ENCODE measurements at regions not wholly inside any gene's neighbourhood (a gene's known extent, or its start where the extent isn't known, plus 50 kb on each side); places are given as distances from the start of the nearest gene placed in this dataset.

DNA sequence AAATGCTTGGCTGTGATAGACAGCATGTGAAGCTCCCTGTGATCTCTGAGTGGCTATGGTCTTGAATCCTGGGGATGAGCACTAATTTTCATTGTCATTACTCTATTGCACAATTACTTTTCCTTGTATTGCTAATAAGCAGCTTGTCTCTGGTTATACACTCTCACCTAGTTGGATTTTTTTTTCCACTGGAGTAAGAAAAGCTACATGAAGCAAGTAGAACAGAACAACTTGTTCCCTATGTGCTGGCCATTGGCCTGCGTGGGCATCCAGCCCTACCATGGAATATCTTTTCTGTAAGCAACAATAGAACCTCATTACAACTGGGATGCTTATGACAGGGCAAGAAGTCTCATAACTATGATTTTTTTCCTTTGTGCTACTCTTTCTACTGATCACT lies 807.4 kb downstream of the TNS3 start:
- Histone ChIP-seq H3K27ac (peak overlapping the region; percentile 41 to 80 (median 67)), H3K36me3 (no peaks in the 10 kb centered on the region), H3K27me3 (no peaks in the 10 kb centered on the region), H3K4me3 (no peak overlapping the region), H3K9me3 (no peaks in the 10 kb centered on the region), H3K4me1 (peaks cover 18 to 43% of the 10 kb centered on the region in 2 donors)
- in situ Hi-C loops (cut with MboI; ENCODE audit: low sequenced_read_pairs in 4 of 4) (no loop called here), intact Hi-C loops (cut with DNase I; ENCODE audit: low total_unique reads) (loop anchor here (10.0 kb wide), 2 partner anchors 310 to 480 kb away; no protein-coding TSS in a partner anchor)
- DNase-seq = peak; percentile 45 to 76
- ATAC-seq = peak; percentile 96
- no peak for TF ChIP-seq POLR2A (IDR thresholded peaks at IDR 0.05)
- TF ChIP-seq, protein P1, sequence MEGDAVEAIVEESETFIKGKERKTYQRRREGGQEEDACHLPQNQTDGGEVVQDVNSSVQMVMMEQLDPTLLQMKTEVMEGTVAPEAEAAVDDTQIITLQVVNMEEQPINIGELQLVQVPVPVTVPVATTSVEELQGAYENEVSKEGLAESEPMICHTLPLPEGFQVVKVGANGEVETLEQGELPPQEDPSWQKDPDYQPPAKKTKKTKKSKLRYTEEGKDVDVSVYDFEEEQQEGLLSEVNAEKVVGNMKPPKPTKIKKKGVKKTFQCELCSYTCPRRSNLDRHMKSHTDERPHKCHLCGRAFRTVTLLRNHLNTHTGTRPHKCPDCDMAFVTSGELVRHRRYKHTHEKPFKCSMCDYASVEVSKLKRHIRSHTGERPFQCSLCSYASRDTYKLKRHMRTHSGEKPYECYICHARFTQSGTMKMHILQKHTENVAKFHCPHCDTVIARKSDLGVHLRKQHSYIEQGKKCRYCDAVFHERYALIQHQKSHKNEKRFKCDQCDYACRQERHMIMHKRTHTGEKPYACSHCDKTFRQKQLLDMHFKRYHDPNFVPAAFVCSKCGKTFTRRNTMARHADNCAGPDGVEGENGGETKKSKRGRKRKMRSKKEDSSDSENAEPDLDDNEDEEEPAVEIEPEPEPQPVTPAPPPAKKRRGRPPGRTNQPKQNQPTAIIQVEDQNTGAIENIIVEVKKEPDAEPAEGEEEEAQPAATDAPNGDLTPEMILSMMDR (IDR thresholded peaks at IDR 0.05 in 4 of 5, conservative IDR thresholded peaks at IDR 0.05 in 1 of 5) = no peak

DNA sequence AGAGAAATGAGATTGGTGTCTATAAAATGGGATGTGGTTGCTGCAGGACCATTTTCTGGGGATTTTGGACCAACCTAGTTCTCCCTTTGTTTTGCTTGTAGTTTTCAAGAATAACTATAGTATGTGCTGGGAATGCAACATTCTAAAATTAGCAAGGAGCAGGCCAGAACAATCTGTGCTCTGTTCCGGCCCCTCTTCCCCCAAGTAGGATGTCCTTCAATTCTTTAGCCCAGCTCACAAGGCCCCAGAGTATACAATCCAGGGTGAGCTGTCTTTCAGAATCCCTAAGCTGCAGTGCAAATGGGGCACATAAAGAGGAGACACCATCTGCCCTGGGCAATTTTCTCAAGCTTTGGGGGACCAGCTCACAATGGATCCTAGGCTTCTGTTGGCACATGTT lies 809.1 kb downstream of the TNS3 start:
- Histone ChIP-seq H3K36me3 (no peaks in the 10 kb centered on the region), H3K4me3 (no peak overlapping the region), H3K4me1 (peaks cover 18 to 43% of the 10 kb centered on the region in 2 donors), H3K27me3 (no peaks in the 10 kb centered on the region), H3K27ac (peak overlapping the region; percentile 16 to 80 (median 64)), H3K9me3 (no peaks in the 10 kb centered on the region)
- TF ChIP-seq, protein P1 (IDR thresholded peaks at IDR 0.05 in 4 of 5, conservative IDR thresholded peaks at IDR 0.05 in 1 of 5) = no peak
- no peak for TF ChIP-seq POLR2A (IDR thresholded peaks at IDR 0.05)
- DNase-seq = no peak
- in situ Hi-C loops (cut with MboI; ENCODE audit: low sequenced_read_pairs in 4 of 4) (no loop called here), intact Hi-C loops (cut with DNase I; ENCODE audit: low total_unique reads) (loop anchor here (10.0 kb wide), 2 partner anchors 312 to 482 kb away; no protein-coding TSS in a partner anchor)
- ATAC-seq = peak; percentile 37 to 51

DNA sequence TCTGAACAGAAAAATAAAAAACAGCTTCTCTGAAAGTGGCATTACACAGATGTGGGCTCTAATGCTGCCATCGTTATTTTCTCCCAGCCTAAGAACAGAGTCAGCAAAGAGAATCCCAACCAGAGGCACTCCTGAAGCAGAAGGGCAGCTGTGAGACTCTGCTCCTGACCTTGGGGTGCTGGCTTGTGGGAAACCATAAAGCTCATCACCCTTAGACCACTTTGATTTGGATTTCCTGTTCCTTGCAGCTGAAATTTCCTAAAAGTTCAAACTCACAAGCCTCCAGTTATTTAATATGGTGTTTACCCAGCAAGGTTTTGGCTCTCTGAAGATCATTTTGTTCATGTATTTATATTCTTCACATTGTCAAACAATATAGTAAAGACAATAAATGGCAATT lies 814.8 kb downstream of the TNS3 start:
- TF ChIP-seq POLR2A (IDR thresholded peaks at IDR 0.05) = no peak
- TF ChIP-seq, protein P1 (IDR thresholded peaks at IDR 0.05 in 4 of 5, conservative IDR thresholded peaks at IDR 0.05 in 1 of 5) = no peak
- intact Hi-C loops (cut with DNase I; ENCODE audit: low total_unique reads) = no loop called here
- ATAC-seq = no peak
- Histone ChIP-seq H3K27ac (no peak overlapping the region), H3K4me3 (no peak overlapping the region), H3K4me1 (peaks cover 0 to 18% of the 10 kb centered on the region in 2 donors), H3K27me3 (no peaks in the 10 kb centered on the region), H3K36me3 (no peaks in the 10 kb centered on the region), H3K9me3 (no peaks in the 10 kb centered on the region)
- in situ Hi-C loops (cut with MboI; ENCODE audit: low sequenced_read_pairs in 4 of 4) = no loop called here
- DNase-seq = no peak

DNA sequence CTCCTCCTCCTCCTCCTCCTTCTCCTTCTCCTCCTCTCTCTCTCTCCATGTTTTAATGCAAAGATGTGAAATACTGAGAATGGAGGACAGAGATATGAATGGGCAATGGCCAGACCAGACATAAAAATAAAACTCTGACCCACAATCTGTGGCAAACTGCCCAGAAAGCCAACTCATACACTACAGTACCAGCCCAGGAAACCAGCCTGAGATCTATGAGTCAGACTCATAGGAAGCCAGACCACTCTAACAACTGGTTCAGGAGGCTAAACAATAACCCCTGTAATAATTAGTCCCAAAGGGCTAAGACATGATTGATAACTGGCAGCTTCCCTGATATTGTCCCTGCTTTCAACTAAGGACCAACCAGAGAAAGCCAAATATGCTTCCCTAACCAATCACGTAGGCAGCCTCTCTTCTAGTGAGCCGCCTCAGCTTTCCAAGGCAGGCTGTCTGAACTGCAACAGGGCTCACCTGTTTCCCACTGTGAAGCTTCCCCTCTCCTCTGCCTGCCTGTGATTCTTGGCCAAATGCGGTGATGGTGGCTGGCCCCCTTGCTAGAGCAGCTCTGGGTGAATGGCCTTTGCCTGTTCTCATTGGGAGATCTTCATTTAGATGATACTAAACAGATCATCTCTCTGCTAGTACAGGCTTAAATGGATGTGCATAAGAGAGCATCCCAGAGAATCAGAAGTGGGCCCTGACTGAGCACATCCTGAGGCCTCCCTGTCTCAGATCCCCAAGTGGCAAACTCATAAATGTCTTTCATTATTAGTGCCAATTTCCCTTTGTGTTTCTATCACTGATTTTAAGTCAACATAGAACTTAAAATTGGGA lies 817.6 kb downstream of the TNS3 start:
- TF ChIP-seq, protein P1 (IDR thresholded peaks at IDR 0.05 in 4 of 5, conservative IDR thresholded peaks at IDR 0.05 in 1 of 5) = no peak
- TF ChIP-seq POLR2A (IDR thresholded peaks at IDR 0.05) = no peak
- H3K27me3 ChIP-seq = no peaks in the 10 kb centered on the region
- peak; percentile 65 to 69 for DNase-seq
- intact Hi-C loops (cut with DNase I; ENCODE audit: low total_unique reads) = no loop called here
- H3K27ac ChIP-seq = peak overlapping the region in 3 of 4 donors; percentile 63 to 72 (median 70)
- ATAC-seq = peak; percentile 95 to 98
- in situ Hi-C loops (cut with MboI; ENCODE audit: low sequenced_read_pairs in 4 of 4) = no loop called here
- peaks cover 0 to 14% of the 10 kb centered on the region in 2 donors for H3K4me1 ChIP-seq
- no peaks in the 10 kb centered on the region for H3K9me3 ChIP-seq
- H3K4me3 ChIP-seq = no peak overlapping the region
- H3K36me3 ChIP-seq = no peaks in the 10 kb centered on the region
